GM18508 (cell line): ENCODE measurements at regions not wholly inside any gene's neighbourhood (a gene's known extent, or its start where the extent isn't known, plus 50 kb on each side); places are given as distances from the start of the nearest gene placed in this dataset.
"Not testable (repeated sequence)": the region's sequence is repeated elsewhere in the genome, so short reads cannot be mapped to it uniquely, and the experiment has no call there.

Experiments used
- ATAC-seq: cut with Tn5 transposase; IDR thresholded peaks from one replicate; pipeline ENCODE4 v1.9.1; 2021; ENCODE audit warnings: moderate number of reproducible peaks; ENCODE audit not compliant: insufficient read depth, unreplicated experiment

DNA sequence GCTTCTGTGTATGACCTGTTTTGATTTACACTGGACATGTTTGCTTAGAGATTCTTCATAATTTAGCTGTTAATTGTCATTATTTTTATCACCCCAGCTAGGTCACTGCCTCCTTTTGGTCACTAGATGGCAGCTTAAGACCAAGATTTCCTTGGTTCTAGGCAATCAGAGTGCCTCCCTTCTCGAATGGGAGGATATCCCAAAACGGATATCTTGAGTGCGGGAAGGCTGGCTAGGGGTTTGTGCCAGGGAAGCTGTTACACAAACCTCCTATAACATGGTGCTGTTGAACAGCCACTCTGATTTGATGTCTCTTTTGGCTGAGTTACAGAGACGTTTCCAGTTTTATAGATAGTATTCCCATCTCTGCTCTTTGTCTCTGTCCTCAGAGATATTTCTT, 283.5 kb downstream of the S1PR1 start:
- ATAC-seq, result peak; percentile 54

DNA sequence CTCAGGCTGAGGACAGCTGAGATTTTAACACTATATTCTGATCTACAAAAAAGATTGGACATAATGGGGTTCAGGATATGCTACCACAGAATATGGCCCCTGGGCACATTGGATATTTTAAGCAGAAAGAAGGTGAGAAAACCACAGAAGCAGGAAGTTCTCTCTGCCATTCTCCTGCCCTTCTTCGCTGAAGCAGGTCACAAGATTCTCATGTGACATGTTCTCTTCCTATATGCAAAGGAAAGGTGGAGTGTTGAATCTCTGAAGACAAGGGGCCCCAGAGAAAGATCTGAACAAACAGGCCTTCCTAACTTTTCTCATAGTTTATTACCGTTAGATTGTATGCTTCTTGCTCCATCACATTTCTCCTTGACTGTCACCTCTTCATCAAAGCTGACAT, 285.7 kb downstream of the S1PR1 start:
- ATAC-seq, result no peak

DNA sequence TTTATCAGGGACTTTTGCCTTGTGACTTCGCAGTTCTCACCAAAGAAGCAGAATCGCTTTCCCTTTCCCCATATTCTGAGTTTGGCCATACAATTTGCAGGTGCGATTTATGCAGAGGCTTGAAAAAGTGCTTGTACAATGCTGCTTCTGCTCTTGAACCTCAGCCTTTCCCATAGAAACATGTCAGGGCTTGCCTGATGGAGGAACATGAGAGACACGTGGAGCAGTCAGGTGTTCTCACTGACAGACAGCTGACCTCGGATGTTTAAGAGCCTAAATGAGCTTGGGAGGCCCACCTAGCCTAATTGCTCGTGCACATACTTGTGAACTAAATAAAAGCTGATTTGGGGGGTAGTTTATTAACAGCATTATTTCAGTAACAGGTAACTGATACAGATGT, 290.0 kb downstream of the S1PR1 start:
- no peak for ATAC-seq

GRCh38 chr1:101532377-101532776, 295.6 kb downstream of the S1PR1 start:
- no peak for ATAC-seq

- no peak for ATAC-seq
These were observed 303.3 kb downstream of the S1PR1 start for GRCh38 chr1:101540161-101540560.

- no peak for ATAC-seq
These were observed 310.1 kb downstream of the S1PR1 start for GRCh38 chr1:101546885-101547284.

DNA sequence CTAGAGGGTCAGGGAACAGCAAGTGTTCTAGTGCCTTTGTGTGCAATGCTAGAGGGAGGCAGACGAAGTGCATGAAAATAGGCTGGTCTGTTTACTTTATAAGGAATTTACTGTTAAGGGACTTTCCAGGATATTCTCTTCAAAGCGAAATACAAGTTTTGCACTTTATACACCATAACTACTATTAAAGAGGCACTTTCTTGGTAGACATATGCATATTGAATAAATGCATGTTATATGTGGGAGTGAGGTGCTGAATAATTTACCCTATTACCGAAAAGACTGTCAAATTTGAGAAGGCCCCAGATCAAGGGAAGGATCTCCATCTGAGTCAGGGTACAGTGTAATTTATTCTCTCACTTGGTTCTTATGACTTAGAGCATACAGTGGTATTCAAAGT, 310.5 kb downstream of the S1PR1 start:
- no peak for ATAC-seq

DNA sequence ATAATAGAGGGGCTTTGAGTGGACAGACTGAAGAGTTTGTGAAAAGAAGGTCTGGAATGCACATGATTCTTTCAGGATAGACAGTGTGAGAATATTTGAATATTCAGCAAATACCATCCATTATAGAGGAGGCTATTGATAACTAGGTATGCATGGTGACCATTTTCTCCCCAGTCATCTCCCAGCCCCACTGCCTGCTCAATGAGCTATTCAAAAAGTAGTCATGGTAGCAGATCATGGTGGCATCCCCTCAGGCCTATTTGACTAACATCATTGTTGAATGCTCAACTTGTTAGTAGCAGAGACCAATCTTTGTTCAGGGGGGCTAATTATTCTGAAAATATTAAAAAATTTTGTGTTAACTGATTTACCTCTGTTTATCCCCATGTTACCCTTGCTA, 311.6 kb downstream of the S1PR1 start:
- no peak for ATAC-seq

- no peak for ATAC-seq
These were observed 313.8 kb downstream of the S1PR1 start for GRCh38 chr1:101550581-101550980.

DNA sequence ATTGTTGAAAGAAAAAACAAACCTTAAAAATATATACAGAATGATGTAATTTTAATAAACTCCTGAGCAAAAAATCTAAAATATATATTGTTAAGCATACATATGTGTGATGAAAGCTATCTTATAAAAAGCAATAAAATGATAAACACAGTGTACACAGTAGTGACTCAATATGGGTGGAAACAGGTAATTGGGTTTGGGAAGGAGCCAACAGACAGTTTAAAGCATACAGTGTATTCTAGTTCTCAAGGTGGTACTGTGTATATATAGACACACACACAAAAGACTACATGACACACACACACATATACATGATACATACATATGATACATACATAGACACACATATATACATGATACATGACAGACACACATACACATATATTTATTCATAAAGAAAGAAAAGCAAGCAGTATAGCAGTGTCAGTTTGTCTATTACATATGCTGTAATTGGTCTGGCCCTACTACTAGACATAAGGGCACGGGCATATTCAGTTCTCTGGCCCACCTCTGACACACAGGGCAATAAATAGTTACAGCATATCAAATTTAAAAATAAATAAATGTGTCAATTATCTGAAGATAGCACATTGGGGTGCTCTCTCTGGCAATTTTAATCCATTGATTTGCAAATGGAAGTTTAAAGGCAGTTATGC, 330.2 kb downstream of the S1PR1 start:
- no peak for ATAC-seq

DNA sequence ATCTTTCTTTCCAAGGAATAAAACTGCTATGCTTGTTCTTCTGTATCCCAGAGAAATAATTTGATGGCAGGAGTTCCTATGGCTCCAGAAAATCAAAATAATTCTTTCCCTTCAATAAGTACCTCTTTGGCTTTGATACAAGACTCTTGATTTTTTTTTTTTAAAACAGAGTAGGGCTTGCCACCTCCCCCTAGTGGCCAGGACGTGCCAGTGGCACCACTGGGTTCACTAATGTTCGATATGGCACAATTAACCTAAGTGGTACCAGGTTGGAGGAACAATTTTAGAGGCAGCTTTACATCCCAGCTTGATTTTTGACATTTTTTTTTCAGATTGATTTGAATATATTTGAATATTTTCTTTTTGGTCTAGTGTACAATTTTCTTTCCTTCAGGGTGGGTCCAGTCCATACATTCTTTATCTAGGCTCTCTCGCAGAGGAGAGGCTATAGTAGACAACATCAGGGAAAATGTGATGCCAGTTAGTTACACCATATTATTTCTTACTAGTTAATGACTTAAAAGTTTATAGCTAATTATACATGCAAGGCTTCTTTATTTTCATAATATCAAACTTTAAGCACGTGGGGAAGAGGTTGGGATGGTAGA, 330.9 kb downstream of the S1PR1 start:
- peak; percentile 93 for ATAC-seq

GRCh38 chr1:101587741-101588140, 350.9 kb downstream of the S1PR1 start:
- no peak for ATAC-seq

DNA sequence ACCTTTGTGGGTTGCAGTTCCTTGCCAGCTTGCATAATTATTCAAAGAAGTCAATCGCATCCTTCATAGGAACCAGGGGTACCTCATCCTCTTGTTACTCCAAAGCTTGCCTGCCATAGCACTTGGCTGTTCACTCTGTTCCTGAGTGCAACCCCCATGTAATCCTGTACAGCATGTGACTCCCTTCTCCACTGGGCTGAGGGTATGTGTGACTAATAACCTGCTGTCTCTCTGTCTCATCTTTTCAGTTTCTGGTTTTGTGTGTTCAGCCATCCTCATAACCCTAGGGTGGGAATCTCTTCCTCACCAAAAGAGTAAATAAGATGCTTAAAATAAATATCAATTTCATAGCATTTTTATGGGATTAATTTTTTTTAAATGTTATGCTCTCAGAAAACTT, 351.9 kb downstream of the S1PR1 start:
- ATAC-seq, result no peak

DNA sequence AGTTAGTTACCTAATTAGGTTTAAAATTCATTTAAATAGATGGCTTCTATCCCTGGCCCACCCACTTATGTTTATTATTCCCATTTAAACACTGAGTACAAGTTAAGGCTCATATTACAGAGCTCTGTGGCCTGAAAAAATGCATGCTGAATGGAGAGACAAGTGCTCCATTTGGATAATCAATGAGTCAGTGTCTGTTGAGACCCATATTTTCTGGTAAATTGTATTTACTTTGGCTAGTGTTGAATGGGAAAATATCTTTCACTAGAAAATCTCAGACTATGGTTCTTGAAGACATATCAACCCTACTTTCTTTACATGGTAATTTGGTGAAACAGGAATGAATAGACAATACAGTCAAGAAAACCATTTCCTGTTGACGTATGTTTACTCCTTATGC, 356.0 kb downstream of the S1PR1 start:
- no peak for ATAC-seq

- no peak for ATAC-seq
These were observed 359.1 kb downstream of the S1PR1 start for GRCh38 chr1:101595881-101596374.

DNA sequence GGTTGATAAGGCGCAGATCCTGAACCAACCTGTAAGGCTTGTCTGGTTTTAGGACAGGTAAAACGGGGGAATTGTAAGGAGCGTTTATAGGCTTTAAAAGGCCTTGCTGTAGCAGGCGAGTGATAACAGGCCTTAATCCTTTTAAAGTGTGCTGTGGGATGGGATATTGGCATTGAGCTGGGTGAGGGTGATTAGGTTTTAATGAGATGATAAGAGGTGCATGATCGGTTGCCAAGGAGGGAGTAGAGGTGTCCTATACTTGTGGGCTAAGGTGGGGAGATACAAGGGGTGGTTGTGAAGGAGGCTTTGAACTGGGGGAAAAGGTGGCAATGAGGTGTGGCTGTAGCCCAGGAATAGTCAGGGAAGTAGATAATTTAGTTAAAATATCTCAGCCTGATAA, 363.8 kb downstream of the S1PR1 start:
- ATAC-seq, result not testable (repeated sequence)

DNA sequence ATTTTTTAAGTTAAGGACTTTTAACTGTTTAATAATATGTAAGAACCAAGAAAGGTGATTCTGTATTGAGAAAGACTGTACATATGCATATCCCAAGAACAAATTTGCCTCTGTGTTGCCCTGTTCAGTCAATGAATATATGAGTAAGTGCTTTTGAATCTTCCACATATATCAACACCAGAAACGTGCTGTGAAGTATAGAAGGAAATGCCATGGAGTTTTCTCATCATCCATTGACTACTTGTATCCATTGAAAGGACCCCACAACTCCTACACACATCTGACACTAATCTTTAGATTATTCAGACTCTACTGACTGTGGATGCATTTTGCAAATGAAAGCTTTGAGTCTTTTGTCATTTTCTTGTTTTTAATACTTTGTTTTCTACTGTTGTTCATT, 366.9 kb downstream of the S1PR1 start:
- no peak for ATAC-seq

GRCh38 chr1:101605878-101606277, 369.1 kb downstream of the S1PR1 start:
- ATAC-seq, result no peak

GRCh38 chr1:101613546-101613945, 376.7 kb downstream of the S1PR1 start:
- ATAC-seq, result no peak

DNA sequence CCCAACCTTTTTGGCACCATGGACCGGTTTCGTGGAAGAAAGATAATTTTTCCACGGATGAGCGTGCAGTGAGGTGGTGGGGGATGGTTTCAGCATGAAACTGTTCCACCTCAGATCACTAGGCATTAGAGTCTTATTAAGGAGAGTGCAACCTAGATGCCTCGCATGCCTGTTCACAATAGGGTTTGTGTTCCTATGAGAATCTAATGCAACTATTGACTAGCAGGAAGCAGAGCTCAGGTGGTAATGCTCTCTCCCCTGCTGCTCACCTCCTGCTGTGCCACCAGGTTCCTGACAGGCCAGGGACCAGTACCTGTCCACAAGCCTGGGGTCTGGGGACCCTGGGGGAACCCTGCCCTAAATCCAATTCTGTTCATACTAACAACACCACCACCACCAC, 377.8 kb downstream of the OLFM3 start:
- ATAC-seq, result no peak

DNA sequence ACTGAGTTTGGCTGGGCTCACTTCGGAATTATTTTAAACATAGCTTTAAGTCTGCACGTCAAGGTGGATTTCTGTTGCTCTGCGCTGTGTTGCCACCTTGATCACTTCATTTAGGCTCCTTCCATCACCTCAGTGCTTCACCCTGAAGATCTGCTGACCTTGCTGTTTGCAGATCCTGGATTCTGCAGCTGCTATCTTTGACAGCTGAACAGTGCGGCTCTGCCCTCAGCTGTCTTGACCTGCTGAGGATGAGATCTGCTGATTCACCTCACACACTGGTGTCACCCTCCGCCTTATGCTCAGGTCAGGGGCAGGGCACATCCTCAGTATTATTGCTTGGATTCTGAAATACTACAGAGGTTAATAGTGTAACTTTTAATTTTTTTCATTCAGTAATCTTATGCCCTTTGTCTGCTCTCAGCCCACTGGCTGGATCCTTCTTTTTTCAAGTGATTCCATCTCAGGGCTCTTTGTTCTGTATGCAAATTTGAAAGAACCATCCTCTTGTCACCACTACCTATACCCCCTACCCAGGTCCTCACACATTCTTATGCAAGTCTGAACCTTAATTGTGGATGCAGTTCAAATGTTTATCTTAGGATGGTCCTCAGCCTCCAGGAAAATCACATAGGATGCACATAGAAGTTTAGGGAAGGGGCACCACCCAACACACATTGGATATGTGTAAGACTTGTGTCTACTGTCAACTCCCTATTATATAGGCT, 364.0 kb downstream of the OLFM3 start:
- ATAC-seq, result no peak

DNA sequence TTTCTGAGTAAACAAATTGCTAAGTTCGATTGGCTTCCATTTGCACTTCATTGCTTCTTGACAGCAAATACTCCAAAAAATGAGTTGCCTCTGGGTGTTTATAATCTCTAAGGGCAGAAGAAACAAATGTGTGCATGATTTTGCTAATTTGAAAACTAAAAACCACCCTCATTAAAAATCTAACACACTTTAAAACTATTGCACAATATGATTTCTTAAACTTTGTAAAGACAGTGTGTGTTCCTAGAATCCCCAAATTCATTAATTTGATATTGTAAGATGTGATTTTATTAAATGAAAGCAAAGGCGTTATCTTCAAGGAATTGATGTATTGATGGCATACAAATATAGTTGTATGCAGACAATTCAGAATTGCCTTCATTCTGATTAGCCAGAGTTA, 350.9 kb downstream of the OLFM3 start:
- no peak for ATAC-seq
